ENCODE measurements at regions not wholly inside any gene's neighbourhood (a gene's known extent, or its start where the extent isn't known, plus 50 kb on each side); places are given as distances from the start of the nearest gene placed in this dataset.

GRCh38 chr5:143758015-143758414, 53.9 kb upstream of the HMHB1 start:
- 69 to 70% methylated on average over 2 of the region's 2 CpGs for WGBS, 2 donors
- no peak overlapping the region for H3K27ac ChIP-seq
- DNase-seq = no peak
- TF ChIP-seq POLR2A (IDR thresholded peaks at IDR 0.05) = no peak
- no peak for TF ChIP-seq CTCF (IDR thresholded peaks at IDR 0.05)
- H3K4me1 ChIP-seq = no peaks in the 10 kb centered on the region
- no peaks in the 10 kb centered on the region for H3K36me3 ChIP-seq (ENCODE audit: low read depth, missing control alignments)
- no peaks in the 10 kb centered on the region for H3K27me3 ChIP-seq
- intact Hi-C loops (cut with DNase I; ENCODE audit: low total_unique reads) = no loop called here
- H3K9me3 ChIP-seq = no peaks in the 10 kb centered on the region
- no peak overlapping the region for H3K4me3 ChIP-seq

- no peaks in the 10 kb centered on the region for H3K36me3 ChIP-seq (ENCODE audit: low read depth, missing control alignments)
- no peak overlapping the region for H3K27ac ChIP-seq
- intact Hi-C loops (cut with DNase I; ENCODE audit: low total_unique reads) = no loop called here
- 97 to 100% methylated on average over 2 of the region's 2 CpGs for WGBS, 2 donors
- H3K27me3 ChIP-seq = no peaks in the 10 kb centered on the region
- no peaks in the 10 kb centered on the region for H3K9me3 ChIP-seq
- DNase-seq = no peak
- H3K4me3 ChIP-seq = no peak overlapping the region
- TF ChIP-seq POLR2A (IDR thresholded peaks at IDR 0.05) (no peak), CTCF (IDR thresholded peaks at IDR 0.05) (no peak)
- H3K4me1 ChIP-seq = no peaks in the 10 kb centered on the region
Observed at GRCh38 chr5:143757116-143757515, 54.8 kb upstream of the HMHB1 start.

GRCh38 chr5:143755966-143756365, 56.0 kb upstream of the HMHB1 start:
- no peak for DNase-seq
- H3K4me1 ChIP-seq = no peaks in the 10 kb centered on the region
- H3K27me3 ChIP-seq = no peaks in the 10 kb centered on the region
- H3K4me3 ChIP-seq = no peak overlapping the region
- no peak overlapping the region for H3K27ac ChIP-seq
- TF ChIP-seq POLR2A (IDR thresholded peaks at IDR 0.05) (no peak), CTCF (IDR thresholded peaks at IDR 0.05) (no peak)
- 53 to 63% methylated on average over 1 of the region's 1 CpG for WGBS, 2 donors
- H3K9me3 ChIP-seq = no peaks in the 10 kb centered on the region
- no peaks in the 10 kb centered on the region for H3K36me3 ChIP-seq (ENCODE audit: low read depth, missing control alignments)
- intact Hi-C loops (cut with DNase I; ENCODE audit: low total_unique reads) = no loop called here

- DNase-seq = no peak
- intact Hi-C loops (cut with DNase I; ENCODE audit: low total_unique reads) = no loop called here
- Histone ChIP-seq H3K4me3 (no peak overlapping the region), H3K27ac (no peak overlapping the region), H3K9me3 (no peaks in the 10 kb centered on the region), H3K36me3 (ENCODE audit: low read depth, missing control alignments) (no peaks in the 10 kb centered on the region), H3K4me1 (no peaks in the 10 kb centered on the region), H3K27me3 (no peaks in the 10 kb centered on the region)
- 94 to 95% methylated on average over 8 to 9 of the region's 9 CpGs for WGBS, 2 donors
- TF ChIP-seq POLR2A (IDR thresholded peaks at IDR 0.05) (no peak), CTCF (IDR thresholded peaks at IDR 0.05) (no peak)
Observed at GRCh38 chr5:143752165-143752850, 59.7 kb upstream of the HMHB1 start.

- intact Hi-C loops (cut with DNase I; ENCODE audit: low total_unique reads) = no loop called here
- no peak overlapping the region for H3K27ac ChIP-seq
- H3K4me1 ChIP-seq = no peaks in the 10 kb centered on the region
- H3K27me3 ChIP-seq = no peaks in the 10 kb centered on the region
- TF ChIP-seq CTCF (IDR thresholded peaks at IDR 0.05) = no peak
- no peak for TF ChIP-seq POLR2A (IDR thresholded peaks at IDR 0.05)
- WGBS, 2 donors = 83 to 90% methylated on average over 4 of the region's 4 CpGs
- H3K4me3 ChIP-seq = no peak overlapping the region
- DNase-seq = no peak
- no peaks in the 10 kb centered on the region for H3K36me3 ChIP-seq (ENCODE audit: low read depth, missing control alignments)
- no peaks in the 10 kb centered on the region for H3K9me3 ChIP-seq
Observed at GRCh38 chr5:143751342-143751741, 60.6 kb upstream of the HMHB1 start.
